ENCODE measurements at regions not wholly inside any gene's neighbourhood (a gene's known extent, or its start where the extent isn't known, plus 50 kb on each side); places are given as distances from the start of the nearest gene placed in this dataset.
A peak's percentile ranks its signal among the peaks of the same experiment; 100 is the strongest.

DNA sequence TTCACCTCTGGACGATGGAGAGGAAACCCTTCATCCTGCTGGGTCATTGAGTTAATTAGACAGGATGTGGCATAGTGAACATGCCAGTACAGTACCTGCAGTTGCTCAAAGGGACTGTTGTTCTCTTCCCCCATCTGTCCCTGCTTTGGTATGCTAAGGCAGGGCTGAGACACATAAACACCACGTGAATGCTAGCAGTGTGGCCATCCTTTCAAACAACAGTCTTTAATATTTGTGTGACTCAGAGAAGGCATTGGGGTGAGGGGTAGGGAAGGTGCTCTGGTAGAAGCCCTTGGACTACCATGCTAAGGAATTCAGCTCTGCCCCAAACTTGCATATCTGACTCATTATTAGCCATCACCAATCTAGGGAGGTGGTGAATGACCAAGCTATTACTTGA, 180.2 kb upstream of the ZNF618 start:
- peaks cover 17 to 49% of the 10 kb centered on the region in 2 donors for H3K27me3 Mint-ChIP-seq
- DNase-seq (no peak), ATAC-seq (replicated peaks) (peak; percentile 70)
- peak overlapping the region; percentile 16 to 34 for H3K27ac Mint-ChIP-seq
- H3K9me3 Mint-ChIP-seq = no peaks in the 10 kb centered on the region
- H3K4me3 Mint-ChIP-seq = peak overlapping the region; percentile 33 to 49
- peaks cover 21 to 32% of the 10 kb centered on the region in 2 donors for H3K4me1 Mint-ChIP-seq (ENCODE audit: low read depth in 2 of 2)
- no peaks in the 10 kb centered on the region for H3K36me3 Mint-ChIP-seq (ENCODE audit: insufficient read depth)

DNA sequence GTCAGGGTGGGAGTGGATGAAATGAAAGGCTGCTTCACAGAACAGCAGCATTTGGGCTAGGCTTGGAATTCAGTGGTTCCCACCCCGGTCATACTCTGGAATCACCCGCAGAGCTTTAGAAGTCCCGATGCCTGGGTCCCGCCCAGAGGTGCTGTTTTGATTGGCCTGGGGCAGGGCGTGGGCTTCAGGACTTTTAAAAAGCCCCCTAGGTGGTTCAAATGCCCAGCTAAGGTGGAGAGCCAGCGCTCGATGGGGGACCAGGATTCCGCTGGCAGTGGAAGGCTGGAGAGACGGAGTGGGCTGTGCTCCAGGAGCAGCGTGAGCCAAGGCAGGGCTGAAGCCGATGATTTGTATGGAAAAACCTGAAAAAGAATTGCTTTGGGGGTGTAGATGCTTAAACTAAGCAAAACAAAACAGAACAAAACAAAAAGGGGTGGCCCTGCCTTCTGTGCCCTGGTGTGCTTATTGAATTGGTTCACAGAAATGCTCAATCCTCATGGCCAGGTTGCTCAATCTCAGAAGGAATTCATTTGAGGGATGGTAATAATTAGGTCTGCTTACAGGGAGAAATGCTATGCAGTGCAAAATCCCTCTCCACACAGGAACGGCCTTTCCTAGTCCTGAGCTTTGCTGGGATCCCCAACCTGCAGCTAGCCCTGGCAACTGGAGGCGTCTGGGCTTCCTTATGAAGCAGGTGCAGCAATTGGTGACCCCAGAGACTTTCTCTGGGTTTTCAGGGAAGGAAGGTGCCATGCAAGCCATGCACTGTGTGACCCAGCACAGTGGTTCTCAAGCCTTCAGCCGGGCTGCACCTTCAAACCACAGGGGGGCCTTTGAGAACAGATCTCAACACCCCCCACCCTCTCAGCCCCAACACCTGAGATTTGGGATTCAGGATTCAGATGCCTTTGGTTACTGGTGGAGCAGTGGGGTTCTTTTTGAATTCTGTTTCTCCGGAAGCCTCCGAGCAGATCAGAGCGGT, 174.0 kb upstream of the ZNF618 start:
- Mint-ChIP-seq H3K27ac (no peak overlapping the region), H3K36me3 (ENCODE audit: insufficient read depth) (no peaks in the 10 kb centered on the region), H3K27me3 (peaks cover 6 to 27% of the 10 kb centered on the region in 2 donors), H3K4me3 (no peak overlapping the region), H3K4me1 (ENCODE audit: low read depth in 2 of 2) (peaks cover 15 to 25% of the 10 kb centered on the region in 2 donors), H3K9me3 (no peaks in the 10 kb centered on the region)
- ATAC-seq (replicated peaks) (no peak), DNase-seq (no peak)

DNA sequence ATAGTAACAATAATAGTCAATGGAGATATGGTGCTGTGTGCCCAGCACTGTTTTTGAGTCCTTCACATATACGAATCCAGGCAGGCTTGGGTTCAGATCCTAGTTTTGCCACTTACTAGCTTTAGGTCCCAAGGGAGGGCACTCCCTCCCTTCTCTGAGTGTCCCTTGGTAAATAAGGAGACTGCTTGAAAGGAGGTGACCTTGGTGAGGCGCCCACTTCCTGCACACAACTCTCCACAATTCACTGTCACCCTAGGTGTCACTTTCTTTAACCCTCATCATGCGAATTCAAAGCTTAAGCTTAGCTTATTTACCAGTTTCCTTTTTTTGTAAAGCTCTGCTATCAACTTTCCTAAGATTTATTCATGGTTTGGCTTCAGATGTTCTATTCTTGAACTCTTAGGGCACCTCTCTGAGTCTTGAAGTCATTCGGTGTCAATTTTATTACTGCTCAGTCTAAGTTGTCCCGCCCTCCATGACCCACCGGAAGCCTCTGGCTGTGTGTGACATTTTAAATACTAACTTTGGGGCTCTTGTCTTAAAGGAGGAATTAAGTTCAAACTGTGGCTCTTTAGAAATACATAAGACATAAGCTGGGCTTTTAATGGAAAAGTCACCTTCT, 170.7 kb upstream of the ZNF618 start:
- H3K36me3 Mint-ChIP-seq (ENCODE audit: insufficient read depth) = no peaks in the 10 kb centered on the region
- ATAC-seq (replicated peaks) = peak; percentile 64
- H3K9me3 Mint-ChIP-seq = no peaks in the 10 kb centered on the region
- peak overlapping the region in 1 of 2 donors; percentile 67 for H3K27ac Mint-ChIP-seq
- H3K27me3 Mint-ChIP-seq = peaks cover 11 to 24% of the 10 kb centered on the region in 2 donors
- H3K4me3 Mint-ChIP-seq = peak overlapping the region in 1 of 2 donors; percentile 54
- no peak for DNase-seq
- H3K4me1 Mint-ChIP-seq (ENCODE audit: low read depth in 2 of 2) = peaks cover 15% of the 10 kb centered on the region in 2 donors

DNA sequence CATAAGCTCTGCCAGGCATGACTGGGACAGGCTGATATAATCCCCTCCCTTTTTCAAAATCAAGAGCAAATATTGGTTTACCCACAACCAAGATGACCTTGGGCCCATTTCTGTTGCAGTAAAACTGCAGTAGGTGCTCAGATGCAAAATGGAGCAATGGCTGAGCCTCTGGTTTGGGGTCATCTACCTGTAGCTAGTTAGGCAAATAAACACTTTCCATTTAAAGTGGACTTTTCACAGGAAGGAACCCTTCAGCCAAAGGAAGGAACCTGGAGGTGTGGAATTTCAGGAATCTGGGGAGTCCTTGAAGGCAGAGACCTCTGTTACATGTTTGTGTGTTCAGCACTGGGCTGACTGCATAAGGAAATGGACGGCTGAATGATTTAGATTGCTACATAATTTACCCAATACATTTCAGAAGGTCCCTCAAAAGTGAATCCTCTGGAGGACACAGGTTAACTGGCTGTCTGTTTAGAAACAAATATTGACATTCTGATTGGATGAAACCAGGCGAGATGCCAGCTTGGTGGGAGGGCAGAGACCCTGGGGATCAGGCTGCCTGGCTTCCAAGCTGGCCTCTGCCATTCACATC, 170.1 kb upstream of the ZNF618 start:
- ATAC-seq (replicated peaks) (no peak), DNase-seq (no peak)
- Mint-ChIP-seq H3K27me3 (peaks cover 11 to 28% of the 10 kb centered on the region in 2 donors), H3K4me3 (peak overlapping the region in 1 of 2 donors; percentile 54), H3K9me3 (no peaks in the 10 kb centered on the region), H3K36me3 (ENCODE audit: insufficient read depth) (no peaks in the 10 kb centered on the region), H3K4me1 (ENCODE audit: low read depth in 2 of 2) (peaks cover 15% of the 10 kb centered on the region in 2 donors), H3K27ac (peak overlapping the region in 1 of 2 donors; percentile 67)

DNA sequence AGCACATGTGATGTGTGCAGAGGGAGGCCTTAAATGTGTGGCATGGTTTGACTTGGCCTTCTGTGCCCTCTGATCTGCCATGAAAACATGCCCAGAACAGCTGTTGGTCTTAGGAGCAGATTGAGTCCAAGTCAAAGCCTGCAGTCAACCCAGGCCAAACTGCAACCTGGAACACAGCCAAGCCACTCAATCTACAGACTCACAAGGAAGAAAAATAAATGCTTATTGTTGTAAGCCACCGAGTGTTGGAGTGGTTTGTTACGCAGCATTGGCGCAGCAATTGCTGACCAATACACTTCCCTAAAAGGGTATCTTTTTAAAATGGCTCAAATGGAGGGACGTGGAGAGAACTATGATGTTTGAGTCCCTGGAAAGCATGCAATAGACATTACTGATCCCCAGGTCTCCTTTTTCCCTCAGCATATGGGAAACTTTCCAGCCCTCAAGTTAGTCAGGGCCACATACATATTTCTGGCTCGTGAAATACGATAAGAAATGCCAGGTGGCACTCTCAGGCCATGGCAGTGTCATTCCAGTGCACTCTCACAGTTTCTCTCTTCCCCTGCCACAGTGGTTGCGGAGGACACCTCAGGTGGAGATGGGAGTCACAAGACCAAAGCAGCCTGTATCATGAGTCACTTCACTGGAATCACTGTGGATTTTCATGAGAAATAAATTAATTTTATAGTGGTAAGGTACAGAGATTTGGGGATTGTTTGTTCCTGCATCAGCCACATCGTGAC, 168.0 kb upstream of the ZNF618 start:
- no peak overlapping the region for H3K27ac Mint-ChIP-seq
- ATAC-seq (replicated peaks) (no peak), DNase-seq (no peak)
- H3K36me3 Mint-ChIP-seq (ENCODE audit: insufficient read depth) = no peaks in the 10 kb centered on the region
- no peak overlapping the region for H3K4me3 Mint-ChIP-seq
- H3K9me3 Mint-ChIP-seq = no peaks in the 10 kb centered on the region
- H3K4me1 Mint-ChIP-seq (ENCODE audit: low read depth in 2 of 2) = peaks cover 15% of the 10 kb centered on the region in 2 donors
- peaks cover 11 to 43% of the 10 kb centered on the region in 2 donors for H3K27me3 Mint-ChIP-seq

DNA sequence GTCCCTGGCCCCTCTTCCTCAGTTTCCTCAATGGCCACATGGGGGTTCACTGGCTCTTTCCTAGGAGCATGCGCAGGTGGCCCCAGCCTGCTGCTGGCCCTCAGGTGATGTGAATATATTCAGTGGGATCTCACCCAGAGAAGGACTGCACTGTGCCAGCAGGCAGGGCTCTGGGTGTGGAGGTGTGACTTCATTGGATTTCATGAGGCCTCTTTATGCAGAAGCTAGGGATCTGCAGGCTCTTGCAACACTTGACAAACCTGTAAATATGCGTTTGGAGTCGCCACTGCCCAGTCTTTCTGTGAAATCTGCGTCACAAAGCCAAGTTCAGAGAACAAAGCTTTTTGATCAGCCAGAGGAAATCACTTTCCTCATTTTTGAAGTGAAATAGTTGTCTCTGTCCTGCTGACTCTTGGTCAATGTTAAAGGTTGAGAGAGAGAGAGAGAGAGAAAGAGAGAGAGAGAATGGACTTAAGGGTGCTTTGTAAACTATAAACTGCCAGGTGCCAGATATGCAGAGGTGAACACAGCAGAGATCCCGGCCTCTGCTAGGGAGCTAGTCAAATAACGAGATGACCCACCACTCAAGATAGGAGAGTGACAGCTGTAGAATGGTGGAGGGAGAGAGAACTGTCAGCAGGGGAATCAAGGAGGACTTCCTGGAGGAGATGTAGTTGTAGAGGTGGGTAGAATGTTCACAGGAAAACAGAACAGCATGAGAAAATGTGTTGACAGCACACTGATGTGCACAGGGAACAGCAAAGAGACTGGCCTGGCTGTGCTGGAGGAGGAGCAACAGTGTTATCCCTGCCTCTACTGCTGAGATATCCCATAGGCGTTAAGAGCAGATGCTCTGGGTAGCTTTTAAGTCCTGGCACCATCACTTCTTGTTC, 167.0 kb upstream of the ZNF618 start:
- DNase-seq (no peak), ATAC-seq (replicated peaks) (no peak)
- Mint-ChIP-seq H3K36me3 (ENCODE audit: insufficient read depth) (no peaks in the 10 kb centered on the region), H3K27me3 (peaks cover 11 to 49% of the 10 kb centered on the region in 2 donors), H3K9me3 (no peaks in the 10 kb centered on the region), H3K4me1 (ENCODE audit: low read depth in 2 of 2) (peaks cover 15% of the 10 kb centered on the region in 2 donors), H3K4me3 (no peak overlapping the region), H3K27ac (no peak overlapping the region)

DNA sequence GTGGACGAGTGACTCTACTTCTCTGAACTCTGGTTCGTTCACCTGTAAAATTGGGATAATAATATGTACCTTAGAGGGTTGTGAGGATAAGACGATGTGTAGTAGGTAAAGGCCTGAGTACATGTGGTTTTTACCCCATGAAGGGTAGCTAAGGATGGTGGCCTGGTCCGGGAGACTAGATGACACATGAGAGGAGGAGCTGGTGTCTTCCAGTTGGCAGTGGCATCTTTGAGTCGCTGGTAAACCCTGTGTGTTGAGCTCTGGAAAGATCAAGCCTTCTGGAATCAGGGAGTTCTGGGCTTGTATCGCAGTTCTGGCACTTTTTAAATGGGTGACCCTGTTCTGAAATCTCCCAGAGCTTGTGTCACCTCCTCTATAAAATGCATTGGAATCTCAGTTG, 166.4 kb upstream of the ZNF618 start:
- Mint-ChIP-seq H3K9me3 (no peaks in the 10 kb centered on the region), H3K27me3 (peaks cover 11 to 49% of the 10 kb centered on the region in 2 donors), H3K36me3 (ENCODE audit: insufficient read depth) (no peaks in the 10 kb centered on the region), H3K4me3 (no peak overlapping the region), H3K4me1 (ENCODE audit: low read depth in 2 of 2) (peaks cover 10 to 14% of the 10 kb centered on the region in 2 donors), H3K27ac (no peak overlapping the region)
- DNase-seq (no peak), ATAC-seq (replicated peaks) (no peak)

DNA sequence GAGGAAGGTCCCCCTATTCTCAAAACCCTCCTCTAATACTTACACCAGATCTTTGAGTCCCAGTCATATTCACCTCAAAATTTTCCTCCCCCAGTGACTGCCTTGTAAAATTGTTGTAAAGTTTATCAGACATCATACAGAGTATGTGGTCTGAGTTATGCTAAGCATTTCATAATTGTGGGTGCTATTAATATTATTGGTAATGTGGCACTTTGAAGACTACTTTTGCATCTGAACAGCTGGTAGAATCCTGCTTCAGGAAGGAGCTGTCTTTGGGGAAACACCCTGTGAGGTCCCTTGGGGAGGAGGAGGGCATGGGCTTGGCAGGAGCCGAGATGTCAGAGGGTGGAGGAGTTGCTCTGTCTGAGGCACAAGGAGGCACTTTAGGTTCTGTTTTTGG, 164.9 kb upstream of the ZNF618 start:
- ATAC-seq (replicated peaks) = no peak
- DNase-seq = no peak
- Mint-ChIP-seq H3K9me3 (peaks cover 0 to 2% of the 10 kb centered on the region in 2 donors), H3K36me3 (ENCODE audit: insufficient read depth) (no peaks in the 10 kb centered on the region), H3K27me3 (peaks cover 11 to 49% of the 10 kb centered on the region in 2 donors), H3K4me1 (ENCODE audit: low read depth in 2 of 2) (peaks cover 0 to 4% of the 10 kb centered on the region in 2 donors), H3K27ac (no peak overlapping the region), H3K4me3 (no peak overlapping the region)

DNA sequence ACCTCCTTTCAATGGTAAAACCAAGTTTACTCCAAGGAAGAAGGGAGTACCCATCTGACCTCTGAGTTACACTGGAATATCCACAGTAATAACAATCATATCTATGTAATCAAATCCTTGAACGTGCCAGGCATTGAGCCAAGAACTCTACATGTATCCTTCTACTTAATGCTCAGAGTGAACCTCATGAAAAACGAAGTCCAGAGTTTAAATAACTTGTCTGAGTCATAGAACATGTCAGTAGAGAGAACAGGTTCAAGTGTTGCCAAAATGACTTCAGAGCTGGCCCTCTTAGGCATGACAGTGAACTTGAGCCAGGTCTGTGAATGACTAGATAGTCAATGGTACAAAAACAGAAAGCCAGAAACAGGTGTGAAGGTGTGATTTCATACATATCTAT, 164.1 kb upstream of the ZNF618 start:
- Mint-ChIP-seq H3K4me3 (no peak overlapping the region), H3K4me1 (ENCODE audit: low read depth in 2 of 2) (no peaks in the 10 kb centered on the region), H3K27me3 (peaks cover 11 to 49% of the 10 kb centered on the region in 2 donors), H3K27ac (no peak overlapping the region), H3K36me3 (ENCODE audit: insufficient read depth) (no peaks in the 10 kb centered on the region), H3K9me3 (peaks cover 0 to 2% of the 10 kb centered on the region in 2 donors)
- DNase-seq (no peak), ATAC-seq (replicated peaks) (no peak)

DNA sequence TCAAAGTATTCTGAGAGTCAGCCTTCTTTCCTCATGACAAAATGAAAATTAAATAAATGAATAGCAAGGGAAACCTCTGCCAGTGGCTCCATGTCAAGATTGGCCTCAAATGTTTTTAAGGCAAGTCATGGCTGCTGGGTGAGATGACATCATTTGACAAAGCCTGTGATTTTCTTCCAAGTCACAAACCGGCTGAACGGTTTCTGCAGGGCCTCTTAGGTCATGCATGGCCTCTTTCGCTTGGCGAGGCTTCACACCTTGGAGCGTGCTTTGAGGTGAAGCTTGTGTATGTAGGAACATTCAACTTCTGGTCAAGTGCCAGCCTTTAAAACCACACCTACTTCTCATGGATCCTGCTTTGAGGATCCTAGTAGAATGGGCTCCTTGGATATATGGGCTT, 161.0 kb upstream of the ZNF618 start:
- Mint-ChIP-seq H3K27ac (no peak overlapping the region), H3K4me1 (ENCODE audit: low read depth in 2 of 2) (no peaks in the 10 kb centered on the region), H3K4me3 (no peak overlapping the region), H3K27me3 (peaks cover 2 to 58% of the 10 kb centered on the region in 2 donors), H3K36me3 (ENCODE audit: insufficient read depth) (no peaks in the 10 kb centered on the region), H3K9me3 (peaks cover 0 to 2% of the 10 kb centered on the region in 2 donors)
- DNase-seq (no peak), ATAC-seq (replicated peaks) (no peak)

DNA sequence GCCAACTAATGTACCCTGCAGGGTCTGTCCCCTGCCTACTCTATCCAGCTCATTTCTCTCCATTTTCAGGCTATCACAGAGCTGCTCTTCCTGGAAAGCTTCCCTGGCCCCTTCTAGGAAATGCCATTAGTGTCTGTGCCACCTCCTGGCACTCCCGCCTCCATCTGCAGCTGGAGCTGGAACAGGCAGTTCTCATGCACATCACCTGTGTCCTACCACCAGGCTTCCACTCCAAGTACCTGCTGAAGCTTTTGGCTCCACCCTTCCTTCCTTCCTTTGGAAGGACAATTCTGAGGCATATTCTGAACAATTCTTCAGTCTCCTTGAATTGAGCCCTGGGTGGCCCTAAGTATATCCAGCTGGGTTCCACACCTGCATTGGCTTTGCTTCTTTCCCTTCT, 156.2 kb upstream of the ZNF618 start:
- H3K4me1 Mint-ChIP-seq (ENCODE audit: low read depth in 2 of 2) = no peaks in the 10 kb centered on the region
- DNase-seq (no peak), ATAC-seq (replicated peaks) (no peak)
- no peak overlapping the region for H3K27ac Mint-ChIP-seq
- H3K36me3 Mint-ChIP-seq (ENCODE audit: insufficient read depth) = no peaks in the 10 kb centered on the region
- H3K27me3 Mint-ChIP-seq = peaks cover 8 to 35% of the 10 kb centered on the region in 2 donors
- peaks cover 0 to 2% of the 10 kb centered on the region in 2 donors for H3K9me3 Mint-ChIP-seq
- no peak overlapping the region for H3K4me3 Mint-ChIP-seq

DNA sequence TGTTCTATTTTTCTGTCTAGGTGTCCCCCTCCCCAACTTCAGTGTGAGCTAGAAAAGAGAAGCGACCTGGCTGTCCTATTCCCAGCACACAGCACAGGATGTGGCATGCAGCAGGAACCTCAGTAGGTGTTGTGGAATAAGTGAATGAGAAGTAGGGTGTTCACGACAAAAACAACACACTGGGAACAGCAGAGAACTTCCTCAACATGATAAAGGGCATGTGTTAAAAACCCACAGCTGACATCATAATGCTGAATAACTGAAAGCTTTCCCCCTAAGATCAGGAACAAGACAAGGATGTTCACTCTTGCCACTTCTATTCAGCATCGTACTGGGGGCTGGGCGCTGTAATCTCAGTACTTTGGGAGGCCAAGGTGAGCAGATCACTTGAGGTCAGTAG, 155.6 kb upstream of the ZNF618 start:
- DNase-seq = no peak
- H3K27me3 Mint-ChIP-seq = peaks cover 8 to 35% of the 10 kb centered on the region in 2 donors
- H3K27ac Mint-ChIP-seq = no peak overlapping the region
- no peak for ATAC-seq (replicated peaks)
- H3K4me3 Mint-ChIP-seq = no peak overlapping the region
- no peaks in the 10 kb centered on the region for H3K36me3 Mint-ChIP-seq (ENCODE audit: insufficient read depth)
- peaks cover 0 to 2% of the 10 kb centered on the region in 2 donors for H3K9me3 Mint-ChIP-seq
- no peaks in the 10 kb centered on the region for H3K4me1 Mint-ChIP-seq (ENCODE audit: low read depth in 2 of 2)

Data from effector memory CD8-positive, alpha-beta T cell (primary cell).